ENCODE measurements at regions not wholly inside any gene's neighbourhood (a gene's known extent, or its start where the extent isn't known, plus 50 kb on each side); places are given as distances from the start of the nearest gene placed in this dataset.

- intact Hi-C loops (cut with micrococcal nuclease; ENCODE audit: unreplicated experiment): no loop called here
- H3K4me3 ChIP-seq (ENCODE audit: low read depth, low read length, poor library complexity, severe bottlenecking): no peak overlapping the region
- no peaks in the 10 kb centered on the region for H3K9me2 ChIP-seq (ENCODE audit: insufficient read depth, low read length)
- H2AFZ ChIP-seq (ENCODE audit: low read length): peak overlapping the region; percentile 21
- H3K79me2 ChIP-seq (ENCODE audit: insufficient read depth, low read depth, low read length): no peaks in the 10 kb centered on the region
- no peak overlapping the region for H3K4me2 ChIP-seq (ENCODE audit: low read length)
- ChIA-PET POLR2A (interaction anchor here (0.6 to 3.1 kb wide), 10 partner anchors 9 to 105 kb away, joined by 3 to 13 read pairs (median 4); no protein-coding TSS in a partner anchor), CTCF (ENCODE audit: unreplicated experiment) (interaction anchor here (0.6 to 0.8 kb wide), 2 partner anchors 22 to 514 kb away, joined by 3 to 5 read pairs; no protein-coding TSS in a partner anchor)
- TF ChIP-seq EZH2phosphoT487 (IDR thresholded peaks at IDR 0.05; ENCODE audit: borderline replicate concordance, low read depth, low read length) (no peak), CTCF (conservative IDR thresholded peaks at IDR 0.05; ENCODE audit: low read length) (no peak)
- DNase-seq (ENCODE audit: low spot score): no peak
- H4K20me1 ChIP-seq (ENCODE audit: insufficient read depth, low read length): no peaks in the 10 kb centered on the region
- no TSS peak for BruUV-seq (replicated peaks)
- H3K27ac ChIP-seq (ENCODE audit: low read depth, low read length, poor library complexity, severe bottlenecking): no peak overlapping the region
- H3K36me3 ChIP-seq (ENCODE audit: insufficient read depth, low read length): no peaks in the 10 kb centered on the region
- peaks cover 51% of the 10 kb centered on the region for H3K4me1 ChIP-seq (ENCODE audit: insufficient read depth, low read length, poor library complexity, severe bottlenecking)
- 0 out of 2 replicates have a peak, but pooled peaks cover 6% of the 10 kb centered on the region for H3K9me3 ChIP-seq (ENCODE audit: low read length)
These were observed 72.0 kb upstream of the BACH2 start for GRCh38 chr6:90368601-90369000.

- H3K9me3 ChIP-seq (ENCODE audit: low read length): 0 out of 2 replicates have a peak, but pooled peaks cover 6% of the 10 kb centered on the region
- peak overlapping the region; percentile 53; the same call in 1 of the 2 replicates for H2AFZ ChIP-seq (ENCODE audit: low read length)
- H3K27ac ChIP-seq (ENCODE audit: low read depth, low read length, poor library complexity, severe bottlenecking): no peak overlapping the region
- H4K20me1 ChIP-seq (ENCODE audit: insufficient read depth, low read length): no peaks in the 10 kb centered on the region
- no peaks in the 10 kb centered on the region for H3K36me3 ChIP-seq (ENCODE audit: insufficient read depth, low read length)
- intact Hi-C loops (cut with micrococcal nuclease; ENCODE audit: unreplicated experiment): no loop called here
- H3K4me1 ChIP-seq (ENCODE audit: insufficient read depth, low read length, poor library complexity, severe bottlenecking): peaks cover 45% of the 10 kb centered on the region
- ChIA-PET CTCF (ENCODE audit: unreplicated experiment) (interaction anchor here (0.6 to 0.8 kb wide), 2 partner anchors 21 to 513 kb away, joined by 3 to 5 read pairs; no protein-coding TSS in a partner anchor), POLR2A (interaction anchor here (0.6 to 3.1 kb wide), 10 partner anchors 7 to 106 kb away, joined by 3 to 13 read pairs (median 4); no protein-coding TSS in a partner anchor)
- H3K79me2 ChIP-seq (ENCODE audit: insufficient read depth, low read depth, low read length): no peaks in the 10 kb centered on the region
- no peak overlapping the region for H3K4me2 ChIP-seq (ENCODE audit: low read length)
- no TSS peak for BruUV-seq (replicated peaks)
- H3K4me3 ChIP-seq (ENCODE audit: low read depth, low read length, poor library complexity, severe bottlenecking): no peak overlapping the region
- H3K9me2 ChIP-seq (ENCODE audit: insufficient read depth, low read length): no peaks in the 10 kb centered on the region
- no peak for TF ChIP-seq CTCF (conservative IDR thresholded peaks at IDR 0.05; ENCODE audit: low read length)
- no peak for DNase-seq (ENCODE audit: low spot score)
These were observed 71.4 kb upstream of the BACH2 start for GRCh38 chr6:90368001-90368400.

GRCh38 chr6:90365565-90366219 lies 69.0 kb upstream of the BACH2 start:
- Histone ChIP-seq H3K36me3 (ENCODE audit: insufficient read depth, low read length) (no peaks in the 10 kb centered on the region), H3K4me3 (ENCODE audit: low read depth, low read length, poor library complexity, severe bottlenecking) (no peak overlapping the region), H4K20me1 (ENCODE audit: insufficient read depth, low read length) (no peaks in the 10 kb centered on the region), H2AFZ (ENCODE audit: low read length) (no peak overlapping the region), H3K4me1 (ENCODE audit: insufficient read depth, low read length, poor library complexity, severe bottlenecking) (peaks cover 22% of the 10 kb centered on the region), H3K4me2 (ENCODE audit: low read length) (no peak overlapping the region), H3K27ac (ENCODE audit: low read depth, low read length, poor library complexity, severe bottlenecking) (no peak overlapping the region), H3K79me2 (ENCODE audit: insufficient read depth, low read depth, low read length) (no peaks in the 10 kb centered on the region), H3K9me2 (ENCODE audit: insufficient read depth, low read length) (no peaks in the 10 kb centered on the region), H3K9me3 (ENCODE audit: low read length) (0 out of 2 replicates have a peak, but pooled peaks cover 6% of the 10 kb centered on the region)
- no TSS peak for BruUV-seq (replicated peaks)
- intact Hi-C loops (cut with micrococcal nuclease; ENCODE audit: unreplicated experiment): no loop called here
- ChIA-PET CTCF (ENCODE audit: unreplicated experiment) (no interaction called here), POLR2A (interaction anchor here (0.6 to 1.2 kb wide), 2 partner anchors 25 to 28 kb away, joined by 3 read pairs; no protein-coding TSS in a partner anchor)
- TF ChIP-seq CTCF (conservative IDR thresholded peaks at IDR 0.05; ENCODE audit: low read length): no peak
- DNase-seq (ENCODE audit: low spot score): no peak
